ENCODE measurements at regions not wholly inside any gene's neighbourhood (a gene's known extent, or its start where the extent isn't known, plus 50 kb on each side); places are given as distances from the start of the nearest gene placed in this dataset.

- no peak for DNase-seq
Observed at GRCh38 chr7:131197920-131198615, 129.6 kb upstream of the MKLN1 start.

GRCh38 chr7:131202451-131202850, 125.2 kb upstream of the MKLN1 start:
- no peak for DNase-seq

- DNase-seq: no peak
Observed at GRCh38 chr7:131203291-131203976, 124.2 kb upstream of the MKLN1 start.

GRCh38 chr7:131208777-131209176, 118.9 kb upstream of the MKLN1 start:
- DNase-seq: no peak

- no peak for DNase-seq
Observed at GRCh38 chr7:131210618-131211017, 117.1 kb upstream of the MKLN1 start.

GRCh38 chr7:131211500-131211899, 116.2 kb upstream of the MKLN1 start:
- no peak for DNase-seq

- DNase-seq: no peak
Observed at GRCh38 chr7:131212114-131212513, 115.6 kb upstream of the MKLN1 start.

GRCh38 chr7:131218727-131219128, 108.9 kb upstream of the MKLN1 start:
- no peak for DNase-seq

- DNase-seq: no peak
Observed at GRCh38 chr7:131219312-131220041, 108.2 kb upstream of the MKLN1 start.

- DNase-seq: no peak
Observed at GRCh38 chr7:131221061-131221460, 106.6 kb upstream of the MKLN1 start.

GRCh38 chr7:131222171-131222570, 105.5 kb upstream of the MKLN1 start:
- no peak for DNase-seq

- no peak for DNase-seq
Observed at GRCh38 chr7:131223151-131223550, 104.5 kb upstream of the MKLN1 start.

- DNase-seq: no peak
Observed at GRCh38 chr7:131224996-131225395, 102.7 kb upstream of the MKLN1 start.

GRCh38 chr7:131225619-131226513, 101.8 kb upstream of the MKLN1 start:
- DNase-seq: no peak

- DNase-seq: no peak
Observed at GRCh38 chr7:131226514-131226865, 101.2 kb upstream of the MKLN1 start.

GRCh38 chr7:131231381-131232220, 96.1 kb upstream of the MKLN1 start:
- DNase-seq: no peak

- DNase-seq: no peak
Observed at GRCh38 chr7:131232768-131233167, 94.9 kb upstream of the MKLN1 start.

GRCh38 chr7:131233193-131233592, 94.5 kb upstream of the MKLN1 start:
- no peak for DNase-seq

- DNase-seq: no peak
Observed at GRCh38 chr7:131234719-131235488, 92.8 kb upstream of the MKLN1 start.

GRCh38 chr7:131235489-131236317, 92.0 kb upstream of the MKLN1 start:
- DNase-seq: no peak
